Hepatocyte (in vitro differentiated cells): ENCODE measurements at regions not wholly inside any gene's neighbourhood (a gene's known extent, or its start where the extent isn't known, plus 50 kb on each side); places are given as distances from the start of the nearest gene placed in this dataset.

Experiments
- EZH2 ChIP-seq: fragments of 200-600 bp; sonication (generic); IDR thresholded peaks from 2 replicates; pipeline ENCODE4 v1.6.1; 2016; ENCODE audit warnings: antibody characterized with exemption, mild to moderate bottlenecking, borderline replicate concordance
- TF ChIP-seq, protein P1 (sequence below): fragments of 200-600 bp; sonication (generic); IDR thresholded peaks from 2 replicates; pipeline ENCODE4 v1.5.1; 2016; ENCODE audit warnings: antibody characterized with exemption, mild to moderate bottlenecking; ENCODE audit not compliant: poor library complexity

DNA sequence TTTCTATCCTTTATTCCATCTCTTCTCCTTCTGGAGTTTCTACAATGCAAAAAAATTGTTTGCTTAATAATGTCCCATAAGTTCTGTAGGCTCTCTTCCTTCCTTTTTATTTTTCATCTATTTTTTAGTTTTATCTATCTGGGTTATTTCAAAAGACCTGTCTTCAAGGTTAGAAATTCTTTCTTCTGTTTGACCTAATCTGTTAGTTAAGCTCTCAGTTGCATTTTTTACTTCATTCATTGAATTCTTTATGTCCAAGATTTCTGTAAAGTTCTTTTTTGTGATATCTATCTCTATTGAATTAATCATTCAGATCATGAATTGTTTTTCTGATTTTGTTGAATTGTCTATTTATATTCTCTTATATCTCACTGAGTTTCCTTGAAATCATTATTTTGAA lies 145.9 kb upstream of the TLE4 start:
- TF ChIP-seq, protein P1, sequence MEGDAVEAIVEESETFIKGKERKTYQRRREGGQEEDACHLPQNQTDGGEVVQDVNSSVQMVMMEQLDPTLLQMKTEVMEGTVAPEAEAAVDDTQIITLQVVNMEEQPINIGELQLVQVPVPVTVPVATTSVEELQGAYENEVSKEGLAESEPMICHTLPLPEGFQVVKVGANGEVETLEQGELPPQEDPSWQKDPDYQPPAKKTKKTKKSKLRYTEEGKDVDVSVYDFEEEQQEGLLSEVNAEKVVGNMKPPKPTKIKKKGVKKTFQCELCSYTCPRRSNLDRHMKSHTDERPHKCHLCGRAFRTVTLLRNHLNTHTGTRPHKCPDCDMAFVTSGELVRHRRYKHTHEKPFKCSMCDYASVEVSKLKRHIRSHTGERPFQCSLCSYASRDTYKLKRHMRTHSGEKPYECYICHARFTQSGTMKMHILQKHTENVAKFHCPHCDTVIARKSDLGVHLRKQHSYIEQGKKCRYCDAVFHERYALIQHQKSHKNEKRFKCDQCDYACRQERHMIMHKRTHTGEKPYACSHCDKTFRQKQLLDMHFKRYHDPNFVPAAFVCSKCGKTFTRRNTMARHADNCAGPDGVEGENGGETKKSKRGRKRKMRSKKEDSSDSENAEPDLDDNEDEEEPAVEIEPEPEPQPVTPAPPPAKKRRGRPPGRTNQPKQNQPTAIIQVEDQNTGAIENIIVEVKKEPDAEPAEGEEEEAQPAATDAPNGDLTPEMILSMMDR, result no peak
- TF ChIP-seq EZH2, result no peak
